ENCODE measurements at regions not wholly inside any gene's neighbourhood (a gene's known extent, or its start where the extent isn't known, plus 50 kb on each side); places are given as distances from the start of the nearest gene placed in this dataset.

DNA sequence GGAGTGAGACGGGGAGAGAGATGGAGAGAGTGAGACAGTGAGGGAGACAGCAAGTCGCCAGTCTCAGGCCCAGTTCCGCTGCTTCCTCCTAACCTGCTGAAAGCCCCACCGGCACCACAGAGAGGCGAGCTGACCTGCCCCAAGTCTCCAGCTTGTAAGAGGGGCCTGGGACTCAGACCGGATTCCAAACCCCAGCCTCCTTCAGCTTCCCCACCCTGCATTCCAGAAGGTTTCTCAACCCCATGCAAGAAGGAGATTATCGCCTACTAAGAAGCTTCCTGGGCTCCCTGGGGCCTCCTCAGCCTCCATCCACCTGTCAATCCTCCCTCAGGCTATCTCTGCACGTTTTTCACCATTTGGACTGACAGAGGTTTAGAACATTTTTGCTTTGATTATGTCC is 173.1 kb upstream of the RAB6C start:
- TF ChIP-seq, protein P1, sequence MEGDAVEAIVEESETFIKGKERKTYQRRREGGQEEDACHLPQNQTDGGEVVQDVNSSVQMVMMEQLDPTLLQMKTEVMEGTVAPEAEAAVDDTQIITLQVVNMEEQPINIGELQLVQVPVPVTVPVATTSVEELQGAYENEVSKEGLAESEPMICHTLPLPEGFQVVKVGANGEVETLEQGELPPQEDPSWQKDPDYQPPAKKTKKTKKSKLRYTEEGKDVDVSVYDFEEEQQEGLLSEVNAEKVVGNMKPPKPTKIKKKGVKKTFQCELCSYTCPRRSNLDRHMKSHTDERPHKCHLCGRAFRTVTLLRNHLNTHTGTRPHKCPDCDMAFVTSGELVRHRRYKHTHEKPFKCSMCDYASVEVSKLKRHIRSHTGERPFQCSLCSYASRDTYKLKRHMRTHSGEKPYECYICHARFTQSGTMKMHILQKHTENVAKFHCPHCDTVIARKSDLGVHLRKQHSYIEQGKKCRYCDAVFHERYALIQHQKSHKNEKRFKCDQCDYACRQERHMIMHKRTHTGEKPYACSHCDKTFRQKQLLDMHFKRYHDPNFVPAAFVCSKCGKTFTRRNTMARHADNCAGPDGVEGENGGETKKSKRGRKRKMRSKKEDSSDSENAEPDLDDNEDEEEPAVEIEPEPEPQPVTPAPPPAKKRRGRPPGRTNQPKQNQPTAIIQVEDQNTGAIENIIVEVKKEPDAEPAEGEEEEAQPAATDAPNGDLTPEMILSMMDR (IDR thresholded peaks at IDR 0.05) = no peak
- TF ChIP-seq POLR2A (IDR thresholded peaks at IDR 0.05) = no peak

Data from Peyer's patch (tissue), 4 donors.